Stomach (tissue), 4 donors: ENCODE measurements at regions not wholly inside any gene's neighbourhood (a gene's known extent, or its start where the extent isn't known, plus 50 kb on each side); places are given as distances from the start of the nearest gene placed in this dataset.

ENCODE experiments used
- CTCF ChIP-seq, 7 experiments: fragments of 450-650 bp in 4 of 7; fragments of 200-600 bp in 3 of 7; sonication (generic) in 3 of 7; IDR thresholded peaks; one replicate each; pipeline ENCODE4 v1.5.1; 2016 to 2019; ENCODE audit warnings: antibody characterized with exemption in 7 of 7, control low read depth in 2 of 7, mild to moderate bottlenecking in 1 of 7
- POLR2AphosphoS5 ChIP-seq, 3 donors: sonication (generic); formaldehyde crosslinking; IDR thresholded peaks; one replicate each; pipeline ENCODE4 v1.6.1; 2016; ENCODE audit warnings: antibody characterized with exemption in 3 of 3

GRCh38 chr12:132391326-132392041 is 62.1 kb upstream of the GALNT9 start:
- TF ChIP-seq POLR2AphosphoS5 (IDR thresholded peaks at IDR 0.05) (no peak), CTCF (IDR thresholded peaks at IDR 0.05) (no peak)
